Testis (tissue), 2 donors: ENCODE measurements at regions not wholly inside any gene's neighbourhood (a gene's known extent, or its start where the extent isn't known, plus 50 kb on each side); places are given as distances from the start of the nearest gene placed in this dataset.
"Not testable (repeated sequence)": the region's sequence is repeated elsewhere in the genome, so short reads cannot be mapped to it uniquely, and the experiment has no call there.

Experiments
- DNase-seq: peaks from one replicate; pipeline ENCODE4 v3.0.0-alpha.2; 2019
- H3K27ac ChIP-seq, 2 donors: fragments of 200-600 bp; sonication (generic); one replicate each; pipeline ENCODE4 v1.5.1; 2019
- H3K27me3 ChIP-seq: fragments of 200-600 bp; sonication (generic); one replicate; pipeline ENCODE4 v1.5.1; 2019
- H3K36me3 ChIP-seq: fragments of 200-600 bp; sonication (generic); one replicate; pipeline ENCODE4 v1.5.1; 2017; ENCODE audit warnings: low read depth; ENCODE audit errors: missing control alignments
- H3K4me1 ChIP-seq: fragments of 200-600 bp; sonication (generic); one replicate; pipeline ENCODE4 v1.5.1; 2019
- H3K4me3 ChIP-seq, 2 donors: fragments of 200-600 bp; sonication (generic); one replicate each; pipeline ENCODE4 v1.5.1; 2017 to 2019
- H3K9me3 ChIP-seq: fragments of 200-600 bp; sonication (generic); one replicate; pipeline ENCODE4 v1.5.1; 2017
- CTCF ChIP-seq, 3 experiments: fragments of 450-650 bp in 2 of 3; fragments of 200-600 bp in 1 of 3; sonication (generic) in 1 of 3; IDR thresholded peaks; one replicate each; pipeline ENCODE4 v1.5.1; 2016 to 2019; ENCODE audit warnings: antibody characterized with exemption in 3 of 3, mild to moderate bottlenecking in 2 of 3, moderate library complexity in 1 of 3
- POLR2A ChIP-seq: fragments of 450-650 bp; IDR thresholded peaks from one replicate; pipeline ENCODE4 v1.6.1; 2017; ENCODE audit warnings: antibody characterized with exemption, mild to moderate bottlenecking, moderate library complexity
- WGBS, 2 donors: methylation state at CpG; one replicate each; pipeline ENCODE4 v1.1.5; 2018; 5-methylcytosine and 5-hydroxymethylcytosine counted together
- intact Hi-C: fragments of 100-400 bp; cut with DNase I; formaldehyde crosslinking; loops from one replicate; pipeline ENCODE4 v1.15.1; 2023; ENCODE audit warnings: low total_unique reads

GRCh38 chr7:81478664-81479063 lies 291.2 kb downstream of the HGF start:
- no peak for DNase-seq
- intact Hi-C loops = no loop called here
- H3K9me3 ChIP-seq = no peaks in the 10 kb centered on the region
- 91 to 93% methylated on average over 3 to 5 of the region's 5 CpGs for WGBS, 2 donors
- no peaks in the 10 kb centered on the region for H3K27me3 ChIP-seq
- H3K4me3 ChIP-seq = no peak overlapping the region
- H3K27ac ChIP-seq = no peak overlapping the region
- H3K36me3 ChIP-seq = no peaks in the 10 kb centered on the region
- TF ChIP-seq CTCF (IDR thresholded peaks at IDR 0.05) = no peak
- no peak for TF ChIP-seq POLR2A
- H3K4me1 ChIP-seq = no peaks in the 10 kb centered on the region

GRCh38 chr7:81478201-81478600 lies 291.6 kb downstream of the HGF start:
- H3K4me3 ChIP-seq, H3K27ac ChIP-seq, H3K36me3 ChIP-seq, H3K9me3 ChIP-seq, H3K27me3 ChIP-seq, intact Hi-C loops, H3K4me1 ChIP-seq, DNase-seq: not testable (repeated sequence)
- 92 to 100% methylated on average over 3 of the region's 3 CpGs for WGBS, 2 donors

GRCh38 chr7:81473236-81473635 lies 296.6 kb downstream of the HGF start:
- H3K27me3 ChIP-seq = no peaks in the 10 kb centered on the region
- intact Hi-C loops = no loop called here
- H3K9me3 ChIP-seq = no peaks in the 10 kb centered on the region
- H3K27ac ChIP-seq = no peak overlapping the region
- H3K4me3 ChIP-seq = no peak overlapping the region
- no peaks in the 10 kb centered on the region for H3K36me3 ChIP-seq
- no peak for DNase-seq
- no peaks in the 10 kb centered on the region for H3K4me1 ChIP-seq
- TF ChIP-seq CTCF (IDR thresholded peaks at IDR 0.05) (no peak), POLR2A (no peak)
- WGBS, 2 donors = 89% methylated on average over 6 of the region's 6 CpGs

GRCh38 chr7:81470724-81471379 lies 299.0 kb downstream of the HGF start:
- H3K4me3 ChIP-seq = no peak overlapping the region
- no peak for TF ChIP-seq CTCF (IDR thresholded peaks at IDR 0.05)
- no peak for TF ChIP-seq POLR2A
- no peaks in the 10 kb centered on the region for H3K36me3 ChIP-seq
- WGBS, 2 donors = 80 to 84% methylated on average over 6 of the region's 6 CpGs
- intact Hi-C loops = no loop called here
- H3K27me3 ChIP-seq = no peaks in the 10 kb centered on the region
- H3K27ac ChIP-seq = no peak overlapping the region
- no peak for DNase-seq
- H3K9me3 ChIP-seq = no peaks in the 10 kb centered on the region
- H3K4me1 ChIP-seq = no peaks in the 10 kb centered on the region

GRCh38 chr7:81469869-81470723 lies 299.8 kb downstream of the HGF start:
- Histone ChIP-seq H3K4me3 (no peak overlapping the region), H3K27me3 (no peaks in the 10 kb centered on the region), H3K9me3 (no peaks in the 10 kb centered on the region), H3K27ac (no peak overlapping the region), H3K4me1 (no peaks in the 10 kb centered on the region), H3K36me3 (no peaks in the 10 kb centered on the region)
- 42 to 47% methylated on average over 8 to 9 of the region's 9 CpGs for WGBS, 2 donors
- TF ChIP-seq POLR2A = no peak
- TF ChIP-seq CTCF (IDR thresholded peaks at IDR 0.05) = peak in 2 of 3 experiments; percentile 63 to 73
- peak; percentile 78 for DNase-seq
- intact Hi-C loops = no loop called here
